NCI-H2107 treated with DMSO at 0.1 percent for 48 hours (cell line): ENCODE measurements at regions not wholly inside any gene's neighbourhood (a gene's known extent, or its start where the extent isn't known, plus 50 kb on each side); places are given as distances from the start of the nearest gene placed in this dataset.

Experiments used
- DNase-seq: peaks from one replicate; lab custom pipeline; 2025; ENCODE audit not compliant: unreplicated experiment; lab: John Stamatoyannopoulos, UW

DNA sequence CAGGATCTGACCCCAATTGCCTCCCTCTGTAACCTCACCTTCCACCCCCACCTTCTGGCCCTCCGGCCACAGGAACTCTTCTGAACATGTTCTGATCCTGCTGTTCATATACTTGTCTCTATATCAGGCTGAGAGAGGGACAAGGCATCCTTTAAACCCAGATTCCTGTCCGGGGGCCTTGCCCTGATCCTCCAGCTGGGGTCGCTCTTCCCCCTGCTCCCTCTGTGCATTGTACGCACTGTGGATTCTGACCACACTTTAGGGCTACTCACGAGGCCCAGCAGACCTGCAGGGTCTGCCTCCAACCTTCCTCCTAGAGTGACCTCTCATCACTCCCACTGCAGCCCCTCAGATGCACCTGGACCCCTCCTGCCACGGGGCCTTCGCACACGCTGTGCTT, 269.3 kb downstream of the UQCRFS1 start:
- DNase-seq: no peak

DNA sequence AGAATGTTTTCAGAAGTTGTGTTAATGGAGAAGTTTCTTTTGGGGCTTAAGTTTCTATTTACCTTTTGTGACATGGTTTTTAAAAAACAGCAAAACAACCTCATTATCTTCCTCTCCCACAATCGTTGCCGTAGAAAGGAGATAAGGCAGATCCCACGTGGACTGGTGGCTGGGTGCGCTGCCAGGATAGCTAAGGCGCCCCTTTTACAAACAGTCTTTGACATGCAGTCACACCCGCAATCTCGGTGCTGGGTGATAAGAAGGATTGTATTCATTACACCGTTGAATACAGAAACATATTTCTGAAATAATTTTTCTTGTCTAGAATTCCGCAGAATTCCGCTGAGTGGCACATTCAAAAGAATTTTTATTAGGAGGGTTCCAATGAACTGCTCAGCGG, 271.1 kb downstream of the UQCRFS1 start:
- DNase-seq: no peak

DNA sequence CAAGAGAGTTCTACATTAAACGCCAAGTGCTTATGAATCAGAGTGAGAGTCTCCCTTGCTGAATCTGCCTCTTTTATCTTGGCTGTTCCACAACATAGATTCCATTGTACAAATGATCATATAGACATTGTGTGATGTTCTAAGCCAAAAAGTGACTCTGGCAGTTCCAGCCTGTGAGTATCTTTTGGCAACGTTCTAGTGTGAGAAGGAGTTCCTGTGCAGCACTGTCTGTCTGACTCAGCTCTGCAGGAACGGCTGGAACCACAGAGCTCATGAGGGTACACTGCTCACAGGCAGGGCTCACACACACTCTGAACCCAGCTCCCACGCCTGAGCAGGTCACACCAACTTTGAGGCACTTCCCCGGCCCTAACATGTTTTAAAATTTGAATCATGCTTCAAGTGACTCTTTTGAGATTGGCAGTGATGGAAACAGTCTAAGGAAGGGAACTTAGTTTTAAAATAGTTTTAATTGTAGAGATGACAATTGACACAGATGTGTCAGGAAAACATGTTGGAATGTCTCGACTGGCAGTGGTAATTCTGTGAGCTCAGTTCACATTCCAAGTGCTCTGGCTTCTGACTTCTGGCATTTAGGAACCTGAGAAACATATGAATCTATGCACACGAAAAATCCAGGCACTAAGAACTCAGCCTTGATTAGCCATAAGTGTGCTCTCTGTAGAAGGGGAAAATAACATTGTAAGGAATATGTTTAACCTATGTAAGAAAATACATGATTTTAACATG, 272.0 kb downstream of the UQCRFS1 start:
- DNase-seq: no peak

DNA sequence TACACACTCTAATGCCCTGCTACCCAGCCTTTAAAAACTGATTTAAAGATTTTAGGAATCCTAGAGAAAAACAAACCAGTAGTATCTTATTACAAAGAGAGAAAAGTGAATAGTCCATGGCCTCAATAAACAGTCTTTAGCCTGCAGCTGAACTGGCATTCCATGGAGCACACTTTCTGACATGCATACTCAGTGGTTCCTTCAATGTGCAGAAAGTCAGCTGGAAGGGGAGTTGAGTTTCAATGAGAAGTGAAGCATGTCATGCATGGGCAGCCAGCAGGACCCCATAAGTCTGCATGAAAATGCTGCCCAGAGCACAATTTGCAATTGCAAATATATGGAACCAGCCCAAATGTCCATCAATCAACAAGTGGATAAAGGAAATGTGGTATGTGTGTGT, 273.7 kb downstream of the UQCRFS1 start:
- DNase-seq: no peak

DNA sequence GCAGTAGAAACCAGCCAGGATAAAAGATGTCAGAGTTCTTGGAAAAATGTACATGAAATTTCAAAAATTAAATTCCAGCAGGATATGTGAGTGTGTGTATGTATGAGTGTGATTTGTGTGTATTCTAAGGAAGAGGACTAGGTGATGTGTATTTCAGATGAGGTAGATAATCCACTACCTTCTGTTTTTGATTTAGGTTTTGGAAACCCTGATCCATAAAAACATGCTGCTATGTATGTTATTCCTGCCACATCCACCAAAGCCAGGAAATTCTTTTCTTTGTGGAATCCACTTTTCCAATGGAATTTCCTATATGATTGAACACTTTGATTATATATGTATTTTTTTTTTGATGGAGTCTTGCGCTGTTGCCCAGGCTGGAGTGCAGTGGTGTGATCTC, 276.9 kb downstream of the UQCRFS1 start:
- no peak for DNase-seq

DNA sequence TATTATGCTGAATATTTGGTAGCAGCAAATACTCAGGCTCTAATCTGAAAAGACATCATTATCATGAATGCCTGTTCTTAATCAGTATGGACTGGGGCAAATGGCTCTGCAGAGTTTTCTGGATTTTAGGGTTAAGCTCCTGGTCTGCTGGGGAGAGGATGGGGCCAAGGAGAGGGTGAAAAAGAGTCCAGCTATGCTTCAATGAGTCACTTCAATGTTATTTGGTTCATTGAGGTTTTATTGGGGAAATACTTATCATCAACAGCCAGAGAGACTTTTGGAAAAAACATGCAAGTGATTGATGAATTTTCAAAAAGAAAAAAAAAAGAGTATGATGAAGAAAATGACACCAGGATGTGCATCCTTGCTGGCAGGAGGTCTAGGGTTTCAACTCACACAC, 278.3 kb downstream of the UQCRFS1 start:
- DNase-seq: no peak

DNA sequence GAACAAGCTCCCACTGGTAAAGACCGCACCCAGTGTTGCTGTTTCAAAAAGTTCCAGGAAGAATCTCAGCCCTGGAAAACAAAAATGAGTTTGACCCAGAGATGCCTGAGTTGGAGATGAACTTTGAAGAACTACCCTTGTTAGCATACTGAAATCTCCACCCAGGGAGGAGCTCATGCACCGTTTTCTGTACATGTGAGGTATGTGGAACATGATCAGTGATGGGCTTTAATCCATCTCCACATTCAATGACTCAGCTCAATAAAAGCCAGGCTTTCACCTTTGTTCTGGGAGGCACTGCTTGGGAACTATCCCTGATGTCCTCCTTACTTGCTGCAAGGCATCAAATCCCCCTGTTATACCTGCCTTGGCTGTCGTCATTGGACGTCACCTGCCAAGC, 279.9 kb downstream of the UQCRFS1 start:
- no peak for DNase-seq

DNA sequence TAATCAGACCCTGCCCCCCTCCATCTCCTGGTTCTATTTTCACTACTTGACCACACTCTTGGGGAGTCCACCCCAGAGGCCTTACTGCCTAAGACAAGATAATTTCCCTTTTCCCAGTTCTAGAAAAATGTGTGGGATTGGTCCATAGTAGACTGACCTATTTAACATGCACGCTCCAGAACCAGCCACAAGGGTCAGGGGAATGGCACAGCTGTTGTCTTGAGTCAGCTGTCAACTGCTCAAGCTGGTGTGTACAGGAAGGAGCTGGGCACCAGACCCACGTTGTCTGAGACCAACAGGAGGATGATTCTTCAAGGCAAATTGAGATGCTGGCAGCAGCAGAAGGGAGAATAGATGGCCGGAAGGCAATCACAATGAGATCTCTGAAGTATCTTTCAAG, 280.5 kb downstream of the UQCRFS1 start:
- no peak for DNase-seq

DNA sequence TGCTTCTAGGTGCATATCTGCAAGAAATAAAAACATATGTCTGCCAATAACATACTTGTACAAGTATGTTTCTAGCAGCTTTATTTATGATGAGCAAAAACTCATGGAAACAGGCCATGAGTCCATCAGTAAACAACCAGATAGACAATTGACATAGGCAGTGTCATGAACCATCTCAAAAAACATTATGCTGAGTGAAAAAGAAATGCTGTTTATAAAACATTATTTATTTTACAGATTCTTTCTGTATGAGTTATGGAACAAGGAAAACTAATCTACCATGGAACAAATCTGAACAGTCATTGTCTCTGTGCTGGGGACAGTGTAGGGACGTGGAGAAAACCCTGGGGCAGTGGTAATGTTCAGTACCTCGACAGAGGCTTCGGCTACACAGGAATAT, 283.9 kb downstream of the UQCRFS1 start:
- no peak for DNase-seq

DNA sequence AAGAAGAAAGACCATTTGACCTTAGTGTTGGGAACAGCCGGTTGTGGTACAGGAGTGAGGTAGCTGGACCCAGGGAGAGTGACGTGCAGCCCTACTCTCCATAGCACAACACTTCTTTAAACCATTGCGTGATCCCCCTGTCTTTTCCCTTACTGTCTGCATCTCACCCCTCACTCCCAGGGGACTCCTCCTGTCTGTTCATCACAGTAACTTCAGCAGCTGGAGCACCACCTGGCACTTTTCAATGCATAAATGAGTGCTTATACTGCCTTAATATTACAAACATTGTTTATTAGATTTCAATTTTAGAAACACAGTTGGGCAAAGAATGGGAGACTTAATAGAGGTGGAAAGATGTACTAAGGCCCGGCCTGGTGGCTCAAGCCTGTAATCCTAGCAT, 285.5 kb downstream of the UQCRFS1 start:
- DNase-seq: no peak

DNA sequence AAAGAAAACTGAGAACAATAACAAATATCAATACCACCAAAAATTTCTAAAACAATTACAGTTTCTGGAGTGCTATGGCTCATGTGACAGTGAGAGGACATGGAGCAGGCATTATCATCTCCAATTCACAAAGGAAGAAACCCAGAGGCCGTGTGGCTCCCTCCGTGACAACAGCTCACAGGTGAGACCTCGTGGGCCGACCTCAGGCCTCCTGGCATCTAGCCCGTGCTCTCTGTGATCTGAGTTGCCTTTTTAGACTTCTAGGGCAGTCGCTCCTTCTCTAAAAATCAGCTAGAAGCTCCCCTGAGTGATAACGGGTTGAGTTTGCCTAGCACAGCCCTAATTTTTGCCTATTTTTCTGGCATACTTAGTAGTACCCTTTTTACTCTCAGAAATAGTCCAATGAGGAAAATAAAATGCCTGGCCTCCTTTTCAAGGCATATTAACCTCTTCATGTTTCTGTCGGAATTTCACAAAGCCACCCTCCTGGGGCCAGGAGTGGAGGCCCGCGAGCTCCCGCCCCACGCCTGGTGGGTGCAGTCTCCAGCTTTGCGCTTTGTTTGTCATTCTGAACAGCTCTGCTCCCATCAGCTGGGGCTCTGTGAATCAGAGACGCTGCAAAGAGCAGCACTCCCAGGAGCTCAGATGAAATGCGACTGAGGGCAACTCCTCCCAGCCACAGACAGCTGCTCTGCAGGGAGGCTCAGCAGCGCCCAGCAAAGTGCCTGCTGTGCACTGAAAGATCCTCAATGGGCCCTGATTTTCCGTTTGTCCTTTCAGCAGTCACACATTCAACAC, 292.5 kb downstream of the UQCRFS1 start:
- no peak for DNase-seq

DNA sequence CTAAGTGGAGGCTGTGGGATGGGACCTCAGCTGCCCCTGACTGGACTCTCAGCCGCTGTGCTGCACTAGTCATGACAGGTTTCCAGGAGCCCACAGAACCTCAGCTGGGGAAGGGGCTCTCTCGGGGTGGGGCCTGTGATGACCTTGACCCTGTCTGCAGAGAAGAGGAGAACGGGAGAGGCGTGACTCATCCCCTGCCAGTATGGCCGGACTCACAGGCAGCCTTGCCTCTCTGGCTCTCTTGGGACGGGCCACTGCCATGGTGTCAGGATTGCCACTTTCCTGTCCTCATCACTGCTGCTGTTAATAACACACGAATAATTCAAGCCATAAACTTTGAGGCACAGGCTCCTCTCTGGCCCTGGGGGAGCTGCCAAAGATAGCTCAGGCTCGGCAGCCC, 295.3 kb downstream of the UQCRFS1 start:
- DNase-seq: no peak

DNA sequence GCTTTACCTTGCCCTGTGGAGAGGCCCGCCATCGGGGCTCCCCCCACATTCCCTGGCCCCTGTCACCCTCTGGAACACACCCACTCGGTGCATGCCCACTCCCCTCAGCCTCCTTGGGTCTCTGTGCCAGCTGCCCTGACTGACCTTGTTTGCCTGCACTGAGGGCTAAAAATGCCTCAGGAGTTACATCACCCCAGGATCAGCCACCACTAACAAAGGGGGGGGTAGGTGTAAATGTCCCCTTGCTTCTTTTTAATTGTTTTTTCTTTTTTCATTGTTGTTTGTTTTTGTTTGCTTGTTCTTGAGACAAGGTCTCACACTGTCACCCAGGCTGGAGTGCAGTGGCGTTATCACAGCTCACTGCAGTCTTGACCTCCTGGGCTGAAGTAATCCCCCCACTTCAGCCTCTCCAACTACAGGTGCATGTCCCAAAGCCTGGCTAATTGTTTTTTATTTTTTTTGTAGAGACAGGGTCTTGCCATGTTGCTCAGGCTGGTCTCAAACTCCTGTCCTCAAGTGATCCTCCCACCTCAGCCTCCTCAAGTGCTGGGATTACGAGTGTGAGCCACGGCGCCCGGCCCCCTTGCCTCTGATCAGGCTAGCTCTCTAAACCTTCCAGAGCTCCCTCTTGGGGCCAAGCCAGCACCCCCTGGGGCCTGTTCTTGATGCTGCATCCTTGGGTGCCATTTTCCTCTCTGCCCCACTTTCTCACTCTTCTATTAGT, 297.1 kb downstream of the UQCRFS1 start:
- DNase-seq: no peak

DNA sequence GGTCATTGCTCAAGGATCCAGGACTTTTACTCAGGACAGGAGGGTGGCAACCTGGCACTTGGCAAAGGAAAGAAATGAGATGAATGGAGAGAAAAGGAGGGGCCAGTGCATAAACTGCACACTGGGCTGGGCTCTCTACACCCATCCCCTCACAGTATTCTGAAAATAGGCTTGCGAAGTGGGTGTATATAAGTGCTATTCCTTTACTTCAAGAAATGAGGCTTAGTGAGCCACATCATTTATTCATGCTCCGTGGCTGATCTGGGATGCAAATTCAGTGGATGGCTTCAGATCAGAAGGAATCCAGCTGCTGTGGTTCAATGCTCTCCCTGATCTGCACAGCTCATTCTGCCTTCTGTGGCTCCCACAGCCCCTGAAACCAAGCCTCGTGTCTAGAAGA, 297.7 kb downstream of the UQCRFS1 start:
- DNase-seq: no peak

DNA sequence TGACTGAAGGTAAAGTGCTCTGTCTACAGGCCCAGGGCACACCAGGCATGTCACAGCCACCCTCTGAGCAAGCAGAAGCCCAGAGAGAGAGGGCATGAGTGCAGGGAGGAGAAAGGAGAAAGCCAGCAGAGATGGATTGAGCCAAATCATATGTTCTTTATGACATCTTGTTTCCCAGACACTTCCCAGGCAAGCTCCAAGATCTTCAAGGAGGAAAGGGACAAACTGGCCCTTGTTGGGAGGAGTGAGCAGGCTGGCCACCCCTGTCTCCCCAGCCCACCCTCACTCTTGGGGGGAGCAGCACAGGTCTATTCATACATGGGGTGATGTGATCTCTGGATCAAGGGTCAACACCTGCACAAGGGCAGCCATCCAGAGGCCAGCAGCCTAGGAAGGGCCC, 298.8 kb downstream of the UQCRFS1 start:
- no peak for DNase-seq

DNA sequence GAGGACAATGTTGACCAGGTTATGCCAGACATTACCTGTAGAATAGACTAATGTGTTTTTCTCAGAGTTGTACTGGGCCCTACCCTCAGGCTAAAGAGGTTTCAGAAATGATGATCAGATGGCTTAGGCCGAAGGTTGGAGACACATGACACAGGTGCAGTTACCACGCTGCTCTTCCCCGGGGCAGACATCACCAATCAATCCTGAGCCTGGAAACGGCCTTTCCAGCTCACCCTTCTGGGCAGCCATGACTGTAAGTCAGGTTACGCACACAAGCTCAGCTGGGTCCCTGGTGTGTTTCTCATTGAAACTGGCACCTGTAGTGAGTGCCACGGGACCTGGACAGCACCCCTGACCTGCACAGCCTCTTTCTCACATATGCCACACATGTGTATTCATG, 299.3 kb downstream of the UQCRFS1 start:
- DNase-seq: no peak

DNA sequence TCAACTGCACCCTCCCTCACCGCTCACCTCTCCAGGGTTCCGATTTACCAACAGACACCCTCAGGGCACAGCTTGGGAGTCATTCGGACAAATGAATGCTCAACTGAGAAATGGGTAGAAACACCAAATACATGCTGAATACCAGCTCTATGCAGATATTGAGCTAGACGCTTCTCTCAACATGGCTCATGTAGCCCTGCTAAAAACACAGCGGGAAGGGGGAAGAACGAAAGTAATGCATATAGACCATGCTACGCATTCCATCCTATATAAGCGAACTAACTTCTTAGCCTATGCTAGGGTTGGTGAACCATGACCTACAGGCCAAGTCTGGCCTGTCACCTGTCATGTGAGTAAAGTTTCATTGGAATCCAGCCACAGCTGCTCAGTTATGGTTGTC, 304.0 kb downstream of the UQCRFS1 start:
- DNase-seq: no peak

DNA sequence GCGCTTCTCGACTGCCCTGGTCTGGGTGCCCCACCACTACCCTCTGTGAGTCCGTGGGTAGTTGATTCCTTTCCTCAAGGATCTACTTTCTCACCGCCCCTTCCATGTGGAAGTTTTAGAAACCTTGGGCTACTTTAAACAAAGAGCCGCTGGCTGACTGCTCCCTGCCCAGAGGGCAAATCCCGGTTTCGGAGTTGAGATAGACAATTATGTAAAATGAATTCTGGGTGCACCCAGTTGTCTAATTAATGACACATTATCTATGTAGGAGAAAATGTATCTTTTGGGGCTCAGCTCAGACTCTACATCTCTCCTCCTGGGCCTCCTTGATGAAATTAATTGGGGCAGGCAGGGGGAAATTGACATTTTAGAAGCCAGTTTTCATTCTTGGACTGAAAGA, 305.4 kb downstream of the UQCRFS1 start:
- no peak for DNase-seq

DNA sequence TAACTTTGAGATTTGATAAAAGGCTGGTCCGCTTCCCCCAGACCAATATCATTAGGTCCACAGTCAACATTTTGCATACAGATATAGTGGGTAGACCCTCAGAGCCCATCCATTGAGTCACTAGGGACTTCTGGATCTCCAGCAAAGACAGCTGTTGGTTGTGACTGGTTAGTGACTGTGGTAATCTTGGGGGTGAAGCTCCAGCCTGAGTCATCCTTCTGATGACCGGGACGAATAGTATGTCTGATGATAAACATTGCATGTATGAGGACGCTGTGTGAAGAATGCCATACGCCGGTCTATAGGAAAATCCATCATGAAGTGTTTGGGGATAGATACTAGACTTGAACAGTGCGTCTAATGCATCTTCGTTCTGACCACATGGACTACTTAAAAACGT, 307.0 kb downstream of the UQCRFS1 start:
- DNase-seq: no peak

DNA sequence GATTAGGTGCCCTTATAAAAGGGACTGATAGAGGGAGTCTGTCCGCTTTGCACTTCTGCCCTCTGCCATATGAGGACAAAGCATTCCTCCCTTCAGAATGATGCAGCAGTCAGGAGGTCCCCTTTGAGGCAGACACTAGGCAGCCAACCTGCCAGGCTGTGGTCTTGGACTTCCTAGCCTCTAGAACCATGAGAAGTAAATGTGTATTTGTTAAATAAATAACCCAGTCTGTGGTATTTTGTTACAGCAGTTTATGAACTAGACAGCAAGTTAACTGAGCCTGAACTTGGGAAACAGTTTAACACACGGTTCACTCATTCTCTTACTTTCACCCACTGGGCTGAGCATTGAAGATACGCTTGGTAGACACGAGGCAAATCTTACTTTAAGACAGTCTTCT, 313.2 kb downstream of the UQCRFS1 start:
- DNase-seq: no peak

DNA sequence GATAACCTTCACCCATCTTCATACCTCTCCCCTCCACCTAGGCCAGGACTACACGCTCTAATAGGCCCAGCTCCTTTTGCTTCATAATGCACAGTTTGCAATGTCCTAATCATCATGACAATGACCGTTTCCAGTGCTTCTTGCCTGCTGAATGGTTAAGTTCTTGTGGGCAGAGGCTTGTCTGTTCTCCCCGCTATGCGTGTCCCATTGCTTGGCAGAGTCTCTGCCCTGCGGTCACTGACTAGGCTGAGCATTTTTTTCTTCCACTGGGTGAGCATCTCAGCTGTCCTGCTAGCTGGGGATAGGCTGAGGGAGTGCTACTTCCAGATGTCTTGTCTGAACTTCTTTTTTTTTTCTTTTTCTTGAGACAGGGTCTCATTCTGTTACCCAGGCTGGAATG, 314.7 kb downstream of the UQCRFS1 start:
- no peak for DNase-seq
